HL-60 (cell line): ENCODE measurements at regions not wholly inside any gene's neighbourhood (a gene's known extent, or its start where the extent isn't known, plus 50 kb on each side); places are given as distances from the start of the nearest gene placed in this dataset.

Experiments used
- DNase-seq, 2 experiments: peaks; one replicate each; pipeline ENCODE4 v3.0.0-alpha.2; 2010 to 2020; ENCODE audit warnings: low read depth in 1 of 2, low spot score in 1 of 2
- H3K27ac ChIP-seq: fragments of 250-450 bp; sonication (Bioruptor Pico); replicated peaks from 2 replicates; pipeline ENCODE4 v1.5.1; 2020; ENCODE audit warnings: mild to moderate bottlenecking, moderate library complexity
- H3K27me3 ChIP-seq: fragments of 250-450 bp; sonication (Bioruptor Pico); 2 replicates; pipeline ENCODE4 v1.5.1; 2021; ENCODE audit warnings: mild to moderate bottlenecking, moderate library complexity; ENCODE audit not compliant: insufficient read depth, poor library complexity, severe bottlenecking
- H3K4me3 ChIP-seq: replicated peaks from 2 replicates; pipeline ENCODE4 v1.5.1; 2011; ENCODE audit warnings: mild to moderate bottlenecking, control low read depth, low read length; ENCODE audit not compliant: insufficient read depth
- GABPA ChIP-seq: IDR thresholded peaks from 2 replicates; pipeline ENCODE4 v1.6.1; 2012; ENCODE audit warnings: low read depth
- POLR2AphosphoS5 ChIP-seq: IDR thresholded peaks from 2 replicates; pipeline ENCODE4 v1.6.1; 2012; ENCODE audit warnings: low read depth
- REST ChIP-seq: IDR thresholded peaks from 2 replicates; pipeline ENCODE4 v1.6.1; 2012; ENCODE audit warnings: low read depth; ENCODE audit not compliant: insufficient replicate concordance
- SPI1 ChIP-seq: IDR thresholded peaks from 2 replicates; pipeline ENCODE4 v1.6.1; 2012; ENCODE audit warnings: low read depth, mild to moderate bottlenecking, borderline replicate concordance
- TF ChIP-seq, protein P1 (sequence below): IDR thresholded peaks from one replicate; pipeline ENCODE4 v1.5.1; 2011; ENCODE audit warnings: low read length, control low read depth, inconsistent platforms; ENCODE audit not compliant: insufficient read depth

GRCh38 chr13:28588296-28588695 lies 70.6 kb upstream of the POMP start:
- DNase-seq: no peak
- no peak overlapping the region for H3K27ac ChIP-seq
- H3K27me3 ChIP-seq: no peaks in the 10 kb centered on the region
- H3K4me3 ChIP-seq: no peak overlapping the region
- TF ChIP-seq REST (no peak), SPI1 (no peak), POLR2AphosphoS5 (no peak), GABPA (no peak)
- TF ChIP-seq, protein P1, sequence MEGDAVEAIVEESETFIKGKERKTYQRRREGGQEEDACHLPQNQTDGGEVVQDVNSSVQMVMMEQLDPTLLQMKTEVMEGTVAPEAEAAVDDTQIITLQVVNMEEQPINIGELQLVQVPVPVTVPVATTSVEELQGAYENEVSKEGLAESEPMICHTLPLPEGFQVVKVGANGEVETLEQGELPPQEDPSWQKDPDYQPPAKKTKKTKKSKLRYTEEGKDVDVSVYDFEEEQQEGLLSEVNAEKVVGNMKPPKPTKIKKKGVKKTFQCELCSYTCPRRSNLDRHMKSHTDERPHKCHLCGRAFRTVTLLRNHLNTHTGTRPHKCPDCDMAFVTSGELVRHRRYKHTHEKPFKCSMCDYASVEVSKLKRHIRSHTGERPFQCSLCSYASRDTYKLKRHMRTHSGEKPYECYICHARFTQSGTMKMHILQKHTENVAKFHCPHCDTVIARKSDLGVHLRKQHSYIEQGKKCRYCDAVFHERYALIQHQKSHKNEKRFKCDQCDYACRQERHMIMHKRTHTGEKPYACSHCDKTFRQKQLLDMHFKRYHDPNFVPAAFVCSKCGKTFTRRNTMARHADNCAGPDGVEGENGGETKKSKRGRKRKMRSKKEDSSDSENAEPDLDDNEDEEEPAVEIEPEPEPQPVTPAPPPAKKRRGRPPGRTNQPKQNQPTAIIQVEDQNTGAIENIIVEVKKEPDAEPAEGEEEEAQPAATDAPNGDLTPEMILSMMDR: no peak

- no peak overlapping the region for H3K27ac ChIP-seq
Measured at GRCh38 chr13:28587174-28587540, 71.8 kb upstream of the POMP start.

DNA sequence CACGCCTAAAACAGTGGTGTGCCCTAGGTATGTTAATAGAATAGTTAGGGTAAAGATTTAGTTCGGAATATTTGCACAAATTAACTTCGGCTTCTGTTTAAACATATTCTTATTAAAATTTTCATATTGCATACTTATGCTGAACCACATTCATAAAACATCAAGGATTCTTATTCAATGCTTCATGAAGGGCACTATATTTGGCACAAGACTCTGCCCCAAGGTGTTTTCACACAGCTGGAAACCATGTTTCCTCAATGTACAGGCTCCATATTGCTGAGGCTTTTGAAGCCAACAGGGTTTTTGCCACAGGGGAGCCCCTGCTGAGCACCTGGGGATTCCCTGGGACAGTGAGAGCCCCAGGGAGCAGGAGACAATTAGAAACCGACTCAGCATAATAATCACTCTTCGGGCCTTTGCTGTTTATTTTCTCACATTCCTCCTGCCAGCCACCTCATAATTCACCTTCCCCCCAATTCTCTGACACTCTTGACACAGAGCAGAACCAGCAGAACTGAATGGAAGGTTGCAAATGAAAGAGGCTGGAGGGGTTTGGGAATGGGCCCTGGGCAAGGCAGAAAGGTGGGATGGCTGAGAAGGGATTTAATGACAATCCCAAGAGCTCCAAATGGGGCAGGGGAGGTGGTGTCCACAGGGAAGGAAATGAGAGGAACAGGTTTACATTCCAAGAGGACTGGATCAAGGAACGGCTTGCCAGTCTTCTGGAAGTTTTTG lies 72.3 kb upstream of the POMP start:
- TF ChIP-seq REST (no peak), SPI1 (no peak)
- TF ChIP-seq, protein P1: no peak
- no peak for DNase-seq
- H3K27me3 ChIP-seq: peaks cover 4% of the 10 kb centered on the region
- no peak overlapping the region for H3K4me3 ChIP-seq
- no peak overlapping the region for H3K27ac ChIP-seq

More at GRCh38 chr13:28587174-28587540, 71.8 kb upstream of the POMP start:
- H3K4me3 ChIP-seq: no peak overlapping the region
- DNase-seq: no peak
- no peak for TF ChIP-seq POLR2AphosphoS5
- no peaks in the 10 kb centered on the region for H3K27me3 ChIP-seq

- H3K27me3 ChIP-seq: peaks cover 4% of the 10 kb centered on the region
- no peak overlapping the region for H3K27ac ChIP-seq
- no peak for DNase-seq
- no peak overlapping the region for H3K4me3 ChIP-seq
- TF ChIP-seq, protein P1: no peak
- TF ChIP-seq SPI1 (no peak), GABPA (no peak), POLR2AphosphoS5 (no peak), REST (no peak)
Measured at GRCh38 chr13:28585561-28585960, 73.4 kb upstream of the POMP start.
